H4 (cell line): ENCODE measurements at regions not wholly inside any gene's neighbourhood (a gene's known extent, or its start where the extent isn't known, plus 50 kb on each side); places are given as distances from the start of the nearest gene placed in this dataset.

Experiments
- DNase-seq: peaks from one replicate; pipeline ENCODE4 v3.0.0-alpha.2; 2015; ENCODE audit warnings: low spot score

GRCh38 chr3:25096536-25096935, 331.5 kb upstream of the RARB start:
- no peak for DNase-seq

GRCh38 chr3:25097023-25097422, 331.0 kb upstream of the RARB start:
- no peak for DNase-seq

- no peak for DNase-seq
Measured at GRCh38 chr3:25099666-25100065, 328.4 kb upstream of the RARB start.

- DNase-seq: no peak
Measured at GRCh38 chr3:25103391-25103790, 324.7 kb upstream of the RARB start.

DNA sequence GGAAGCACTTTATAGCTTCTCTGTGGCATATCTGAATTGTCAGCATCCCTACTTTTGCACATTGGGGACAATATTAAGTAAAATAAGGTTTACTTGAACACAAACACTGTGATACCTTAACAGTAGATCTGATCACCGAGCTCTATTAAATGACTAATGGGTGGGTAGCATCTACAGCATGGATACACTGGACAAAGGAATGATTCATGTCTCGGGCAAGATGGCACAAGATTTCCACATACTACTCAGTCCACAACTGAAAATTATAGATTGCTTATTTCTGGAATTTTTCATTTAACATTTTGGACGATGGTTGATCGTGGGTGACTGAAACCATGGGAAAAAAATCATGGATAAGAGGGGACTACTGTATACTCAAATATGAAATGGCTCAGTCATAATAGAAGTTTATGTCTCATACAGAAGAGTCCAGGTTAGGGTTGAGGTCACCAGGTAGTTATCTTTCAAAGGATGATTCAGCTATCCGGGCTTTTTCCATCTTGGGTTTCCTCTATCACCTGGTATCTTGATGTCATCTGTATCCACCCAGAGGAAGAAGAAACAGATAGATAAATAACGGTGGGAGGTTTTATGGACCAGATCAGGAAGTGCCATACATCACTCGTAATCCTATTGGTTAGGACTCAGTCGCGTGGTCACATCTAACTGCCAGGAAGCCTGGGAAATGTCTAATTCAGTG, 320.0 kb upstream of the RARB start:
- no peak for DNase-seq

- no peak for DNase-seq
Measured at GRCh38 chr3:25110642-25111041, 317.4 kb upstream of the RARB start.

GRCh38 chr3:25113891-25114290, 314.2 kb upstream of the RARB start:
- DNase-seq: no peak

- no peak for DNase-seq
Measured at GRCh38 chr3:25114532-25114931, 313.5 kb upstream of the RARB start.

DNA sequence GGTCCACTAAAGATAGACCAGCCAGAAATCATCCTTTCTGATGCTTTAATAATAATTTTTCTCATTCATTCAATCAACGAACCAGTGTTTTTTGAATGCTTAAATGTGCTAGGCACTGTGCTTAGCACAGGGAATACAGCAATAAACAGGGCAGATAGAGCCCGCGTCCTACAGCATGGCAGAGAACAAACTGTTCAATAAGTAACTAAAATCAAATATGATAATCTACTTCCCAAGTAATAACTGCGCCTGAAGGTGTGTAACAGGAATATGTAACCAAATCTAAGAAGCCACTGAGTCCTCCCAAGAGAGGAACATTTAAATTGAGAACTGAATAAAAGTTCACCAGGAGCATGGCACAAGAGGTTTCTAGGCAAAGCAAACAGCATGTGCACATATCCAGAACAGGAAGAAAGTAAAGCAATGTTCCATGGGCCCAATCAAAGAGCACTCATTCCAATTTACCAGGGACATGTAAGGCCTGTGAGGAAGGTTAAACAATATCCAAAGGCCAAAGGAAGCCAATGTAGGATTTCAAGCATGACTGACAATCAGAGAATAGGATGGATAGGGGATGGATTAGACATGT, 311.0 kb upstream of the RARB start:
- DNase-seq: no peak

- no peak for DNase-seq
Measured at GRCh38 chr3:25119682-25120081, 308.4 kb upstream of the RARB start.

GRCh38 chr3:25120665-25121064, 307.4 kb upstream of the RARB start:
- no peak for DNase-seq

- DNase-seq: no peak
Measured at GRCh38 chr3:25125201-25125600, 302.9 kb upstream of the RARB start.

- no peak for DNase-seq
Measured at GRCh38 chr3:25128735-25129134, 299.3 kb upstream of the RARB start.

DNA sequence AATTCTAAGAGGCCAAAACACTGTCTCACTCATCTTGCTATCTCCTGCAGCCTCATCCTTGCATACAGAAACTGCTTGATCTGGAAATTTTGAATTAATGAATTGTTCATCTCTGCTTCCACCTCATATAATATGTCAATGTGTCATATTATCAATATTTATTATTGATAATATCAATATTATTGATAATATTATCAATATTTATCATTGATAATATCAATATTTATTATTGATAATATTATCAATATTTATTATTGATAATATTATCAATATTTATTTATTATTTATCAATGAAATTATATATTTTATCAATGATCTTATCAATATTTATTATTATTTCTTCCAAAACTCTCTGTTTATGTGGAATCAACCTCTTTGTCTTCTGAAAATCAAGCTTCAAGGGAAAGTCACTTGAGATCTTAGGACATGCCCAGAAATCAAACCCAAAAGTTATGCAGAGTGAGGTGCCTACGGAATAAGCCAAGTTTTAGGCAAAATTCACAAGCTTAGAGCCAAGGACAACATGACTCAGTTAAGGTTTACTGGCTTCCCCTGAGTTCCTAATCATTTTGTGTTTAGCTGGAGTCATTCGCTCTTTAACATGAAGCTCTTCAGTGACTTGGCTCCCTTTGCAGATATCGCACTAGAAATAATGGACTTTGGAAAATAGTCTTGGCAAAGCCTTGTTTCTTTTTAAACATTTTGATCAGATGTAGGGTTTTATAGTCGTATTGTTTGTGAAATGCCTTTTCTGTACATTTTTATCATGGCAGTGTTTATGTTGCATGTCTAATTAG, 297.1 kb upstream of the RARB start:
- DNase-seq: no peak

GRCh38 chr3:25133588-25133987, 294.5 kb upstream of the RARB start:
- no peak for DNase-seq

GRCh38 chr3:25137606-25138005, 290.5 kb upstream of the RARB start:
- DNase-seq: no peak

DNA sequence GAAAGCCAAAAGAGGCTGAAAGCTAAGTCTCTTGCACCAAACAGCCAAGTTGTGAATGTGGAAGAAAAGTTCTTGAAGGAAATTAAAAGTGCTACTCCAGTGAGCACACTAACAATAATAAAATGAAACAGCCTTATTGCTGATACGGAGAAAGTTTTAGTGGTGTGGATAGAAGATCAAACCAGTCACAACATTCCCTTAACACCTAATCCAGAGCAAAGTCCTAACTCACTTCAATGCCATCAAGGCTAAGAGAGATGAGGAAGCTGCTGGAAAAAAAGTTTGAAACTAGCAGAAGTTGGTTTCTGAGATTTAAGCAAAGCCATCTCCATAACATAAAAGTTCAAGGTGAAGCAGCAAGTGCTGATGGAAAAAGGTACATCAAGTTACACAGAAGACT, 288.8 kb upstream of the RARB start:
- no peak for DNase-seq

GRCh38 chr3:25142609-25143355, 285.3 kb upstream of the RARB start:
- no peak for DNase-seq

- no peak for DNase-seq
Measured at GRCh38 chr3:25143356-25144025, 284.6 kb upstream of the RARB start.

GRCh38 chr3:25144430-25144829, 283.6 kb upstream of the RARB start:
- no peak for DNase-seq

DNA sequence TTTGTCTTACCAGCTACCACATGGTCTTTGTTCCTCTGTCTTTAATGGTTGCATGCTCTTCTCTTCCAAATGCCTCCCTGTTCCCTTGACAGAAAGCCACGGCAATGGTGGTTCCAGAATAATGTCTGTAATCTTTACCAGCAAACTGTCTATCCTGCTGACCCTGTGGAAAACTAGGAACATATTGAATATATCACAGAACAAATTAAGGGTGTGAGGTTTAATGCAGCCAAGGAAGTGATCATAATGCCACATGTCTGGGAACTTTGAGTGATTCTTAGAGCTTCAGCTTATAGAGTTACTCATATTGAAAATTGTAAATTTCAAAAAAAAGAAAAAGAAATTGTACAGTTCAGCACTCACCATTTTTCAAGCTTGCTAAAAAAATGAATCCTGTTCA, 282.9 kb upstream of the RARB start:
- DNase-seq: no peak

DNA sequence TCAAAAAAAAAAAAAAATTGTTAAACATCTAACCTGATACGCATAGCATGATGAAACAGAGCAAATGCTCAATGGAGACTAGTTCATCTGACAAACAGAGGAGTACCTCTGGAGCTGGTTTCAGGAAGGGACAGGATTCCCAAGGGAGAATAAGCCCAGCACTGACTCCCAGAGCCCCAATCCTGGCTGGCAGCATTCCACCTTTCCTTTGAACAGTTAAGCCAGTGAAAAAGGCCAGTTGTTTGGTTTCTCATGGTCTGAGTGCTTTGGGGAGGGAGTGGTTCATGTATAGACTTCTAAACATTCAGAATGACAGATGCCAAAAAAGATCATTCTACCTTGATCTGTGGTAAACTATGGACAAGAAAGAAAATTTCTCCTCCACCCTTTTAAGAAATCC, 277.9 kb upstream of the RARB start:
- no peak for DNase-seq
